ENCODE measurements at regions not wholly inside any gene's neighbourhood (a gene's known extent, or its start where the extent isn't known, plus 50 kb on each side); places are given as distances from the start of the nearest gene placed in this dataset.

- H3K9me3 ChIP-seq (ENCODE audit: low read length) = no peaks in the 10 kb centered on the region
- H3K36me3 ChIP-seq (ENCODE audit: insufficient read depth, low read length) = no peaks in the 10 kb centered on the region
- no peaks in the 10 kb centered on the region for H3K9me2 ChIP-seq (ENCODE audit: low read depth, low read length)
- no peaks in the 10 kb centered on the region for H3K4me1 ChIP-seq (ENCODE audit: insufficient read depth, low read length, severe bottlenecking)
- no peak for TF ChIP-seq CTCF (IDR thresholded peaks at IDR 0.05; ENCODE audit: low read length)
- no peak for TF ChIP-seq EZH2 (IDR thresholded peaks at IDR 0.05; ENCODE audit: borderline replicate concordance, low read length)
- H3K79me2 ChIP-seq (ENCODE audit: insufficient read depth, low read length) = no peaks in the 10 kb centered on the region
- H3F3A ChIP-seq (ENCODE audit: insufficient read depth, low read length) = no peaks in the 10 kb centered on the region
- no peaks in the 10 kb centered on the region for H3K27me3 ChIP-seq (ENCODE audit: insufficient read depth, low read length)
- H3K27ac ChIP-seq (ENCODE audit: low read depth, low read length, poor library complexity, severe bottlenecking) = no peak overlapping the region
- no peak overlapping the region for H3K4me2 ChIP-seq (ENCODE audit: low read length)
- no peak overlapping the region for H3K4me3 ChIP-seq (ENCODE audit: low read depth, low read length, poor library complexity, severe bottlenecking)
- H3K9ac ChIP-seq (ENCODE audit: low read length) = no peak overlapping the region
- no peak overlapping the region for H2AFZ ChIP-seq (ENCODE audit: low read length)
- H4K20me1 ChIP-seq (ENCODE audit: insufficient read depth, low read length) = no peaks in the 10 kb centered on the region
These were observed 474.4 kb downstream of the SH2D1A start for GRCh38 chrX:124820738-124821137.

GRCh38 chrX:124827258-124827845 is 481.0 kb downstream of the SH2D1A start:
- Histone ChIP-seq H3K27ac (ENCODE audit: low read depth, low read length, poor library complexity, severe bottlenecking) (no peak overlapping the region), H3K9me2 (ENCODE audit: low read depth, low read length) (no peaks in the 10 kb centered on the region), H3K4me3 (ENCODE audit: low read depth, low read length, poor library complexity, severe bottlenecking) (no peak overlapping the region), H3K9me3 (ENCODE audit: low read length) (no peaks in the 10 kb centered on the region), H3F3A (ENCODE audit: insufficient read depth, low read length) (no peaks in the 10 kb centered on the region), H3K36me3 (ENCODE audit: insufficient read depth, low read length) (no peaks in the 10 kb centered on the region), H3K27me3 (ENCODE audit: insufficient read depth, low read length) (no peaks in the 10 kb centered on the region), H2AFZ (ENCODE audit: low read length) (no peak overlapping the region), H3K79me2 (ENCODE audit: insufficient read depth, low read length) (no peaks in the 10 kb centered on the region), H3K9ac (ENCODE audit: low read length) (no peak overlapping the region), H3K4me1 (ENCODE audit: insufficient read depth, low read length, severe bottlenecking) (no peaks in the 10 kb centered on the region), H3K4me2 (ENCODE audit: low read length) (no peak overlapping the region), H4K20me1 (ENCODE audit: insufficient read depth, low read length) (no peaks in the 10 kb centered on the region)
- TF ChIP-seq CTCF (IDR thresholded peaks at IDR 0.05; ENCODE audit: low read length) (no peak), EZH2 (IDR thresholded peaks at IDR 0.05; ENCODE audit: borderline replicate concordance, low read length) (no peak)

- Histone ChIP-seq H3K9ac (ENCODE audit: low read length) (no peak overlapping the region), H4K20me1 (ENCODE audit: insufficient read depth, low read length) (no peaks in the 10 kb centered on the region), H3K27ac (ENCODE audit: low read depth, low read length, poor library complexity, severe bottlenecking) (no peak overlapping the region), H2AFZ (ENCODE audit: low read length) (no peak overlapping the region), H3K4me1 (ENCODE audit: insufficient read depth, low read length, severe bottlenecking) (no peaks in the 10 kb centered on the region), H3K27me3 (ENCODE audit: insufficient read depth, low read length) (no peaks in the 10 kb centered on the region), H3K4me3 (ENCODE audit: low read depth, low read length, poor library complexity, severe bottlenecking) (no peak overlapping the region), H3K36me3 (ENCODE audit: insufficient read depth, low read length) (no peaks in the 10 kb centered on the region), H3K79me2 (ENCODE audit: insufficient read depth, low read length) (no peaks in the 10 kb centered on the region), H3K9me2 (ENCODE audit: low read depth, low read length) (no peaks in the 10 kb centered on the region), H3F3A (ENCODE audit: insufficient read depth, low read length) (no peaks in the 10 kb centered on the region), H3K4me2 (ENCODE audit: low read length) (no peak overlapping the region), H3K9me3 (ENCODE audit: low read length) (no peaks in the 10 kb centered on the region)
- TF ChIP-seq CTCF (IDR thresholded peaks at IDR 0.05; ENCODE audit: low read length) (no peak), EZH2 (IDR thresholded peaks at IDR 0.05; ENCODE audit: borderline replicate concordance, low read length) (no peak)
These were observed 483.6 kb downstream of the SH2D1A start for GRCh38 chrX:124829930-124830329.
